ENCODE measurements at regions not wholly inside any gene's neighbourhood (a gene's known extent, or its start where the extent isn't known, plus 50 kb on each side); places are given as distances from the start of the nearest gene placed in this dataset.

DNA sequence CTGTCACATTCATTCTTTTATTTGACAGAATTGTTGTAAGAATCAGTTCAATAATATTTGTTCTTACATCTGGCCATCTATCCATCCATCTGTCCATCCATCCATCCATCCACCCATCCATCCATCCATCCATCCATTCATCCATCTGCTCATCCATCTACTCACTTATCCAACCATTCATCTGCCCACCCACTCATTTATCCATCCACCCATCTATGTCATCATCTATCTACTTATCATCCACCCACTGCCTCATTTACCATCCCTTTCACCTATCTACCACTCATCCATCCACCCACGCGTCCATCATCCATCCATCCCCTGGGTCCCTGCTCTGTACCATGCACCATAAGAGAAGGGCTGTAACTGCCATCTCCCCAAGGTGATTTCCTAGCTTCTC is 134.1 kb downstream of the FOXD2 start:
- in situ Hi-C loops (cut with MboI; ENCODE audit: low sequenced_read_pairs) = no loop called here

DNA sequence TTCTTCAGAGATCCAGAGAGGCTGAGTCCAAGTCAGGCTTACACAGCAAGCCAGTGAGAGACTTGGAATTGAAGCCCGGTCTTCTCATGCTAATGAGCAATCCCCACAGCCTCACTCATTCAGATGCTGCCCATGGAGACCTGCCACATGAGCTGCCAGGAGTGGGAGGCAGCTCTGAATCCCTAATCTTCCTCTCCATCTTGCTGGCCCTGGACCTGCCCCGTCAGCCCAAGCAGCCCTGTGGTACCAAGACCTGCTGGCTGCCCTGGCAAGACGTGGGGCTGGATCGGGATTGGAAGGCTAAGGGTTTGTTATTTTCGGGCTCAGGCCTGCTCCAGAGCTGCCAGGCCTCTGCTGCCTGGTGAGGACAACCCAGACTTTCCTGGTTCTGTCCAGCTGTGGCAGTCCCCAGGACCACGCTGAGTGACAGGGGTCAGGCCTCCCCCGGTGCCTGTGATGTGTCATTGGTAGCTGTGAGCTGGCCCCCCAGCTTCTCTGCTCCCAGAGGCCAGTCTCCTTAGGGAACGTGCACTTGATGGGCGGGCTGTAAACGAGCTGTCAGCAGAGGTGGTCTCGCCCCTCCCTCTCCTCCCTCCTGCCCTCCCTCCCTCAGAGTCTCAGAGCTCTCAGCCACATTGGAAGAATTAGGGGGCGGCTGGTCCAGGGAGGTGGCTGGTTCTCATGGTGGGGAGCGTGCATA is 135.0 kb downstream of the FOXD2 start:
- in situ Hi-C loops (cut with MboI; ENCODE audit: low sequenced_read_pairs) = no loop called here

DNA sequence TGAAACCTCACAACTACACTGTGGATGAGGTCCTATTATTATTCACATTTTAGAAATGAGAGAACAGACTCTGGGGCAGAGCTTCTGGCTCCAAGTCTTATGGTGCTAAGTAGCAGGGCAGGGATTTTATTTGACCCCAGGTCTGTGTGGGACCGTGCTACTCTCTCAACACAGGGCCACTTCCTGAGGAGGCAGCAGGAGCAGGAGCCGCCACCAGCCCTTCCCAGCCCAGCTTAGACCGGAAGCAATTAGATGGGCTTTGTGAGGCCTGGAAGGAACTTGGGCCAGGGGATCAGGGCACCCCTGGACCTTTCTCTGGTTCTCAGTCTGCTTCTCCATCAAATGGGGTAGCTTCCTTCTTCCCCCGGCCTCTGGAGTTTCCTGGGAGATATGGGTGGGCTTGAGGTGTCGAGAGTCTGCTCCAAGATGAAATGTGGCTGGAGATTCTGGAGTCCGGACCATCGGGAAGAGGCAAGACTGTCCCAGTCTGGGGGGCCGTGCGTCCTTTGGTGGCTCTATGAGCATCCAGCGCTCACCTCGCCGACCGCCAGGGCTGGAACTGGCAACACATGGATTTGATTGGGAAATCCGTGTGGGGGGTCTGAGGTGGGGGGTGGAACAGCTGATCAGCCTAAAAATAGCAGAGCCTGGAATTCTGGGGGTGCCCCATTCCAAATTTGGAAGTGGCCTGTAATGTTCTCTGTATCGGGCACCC is 136.8 kb downstream of the FOXD2 start:
- in situ Hi-C loops (cut with MboI; ENCODE audit: low sequenced_read_pairs) = no loop called here

DNA sequence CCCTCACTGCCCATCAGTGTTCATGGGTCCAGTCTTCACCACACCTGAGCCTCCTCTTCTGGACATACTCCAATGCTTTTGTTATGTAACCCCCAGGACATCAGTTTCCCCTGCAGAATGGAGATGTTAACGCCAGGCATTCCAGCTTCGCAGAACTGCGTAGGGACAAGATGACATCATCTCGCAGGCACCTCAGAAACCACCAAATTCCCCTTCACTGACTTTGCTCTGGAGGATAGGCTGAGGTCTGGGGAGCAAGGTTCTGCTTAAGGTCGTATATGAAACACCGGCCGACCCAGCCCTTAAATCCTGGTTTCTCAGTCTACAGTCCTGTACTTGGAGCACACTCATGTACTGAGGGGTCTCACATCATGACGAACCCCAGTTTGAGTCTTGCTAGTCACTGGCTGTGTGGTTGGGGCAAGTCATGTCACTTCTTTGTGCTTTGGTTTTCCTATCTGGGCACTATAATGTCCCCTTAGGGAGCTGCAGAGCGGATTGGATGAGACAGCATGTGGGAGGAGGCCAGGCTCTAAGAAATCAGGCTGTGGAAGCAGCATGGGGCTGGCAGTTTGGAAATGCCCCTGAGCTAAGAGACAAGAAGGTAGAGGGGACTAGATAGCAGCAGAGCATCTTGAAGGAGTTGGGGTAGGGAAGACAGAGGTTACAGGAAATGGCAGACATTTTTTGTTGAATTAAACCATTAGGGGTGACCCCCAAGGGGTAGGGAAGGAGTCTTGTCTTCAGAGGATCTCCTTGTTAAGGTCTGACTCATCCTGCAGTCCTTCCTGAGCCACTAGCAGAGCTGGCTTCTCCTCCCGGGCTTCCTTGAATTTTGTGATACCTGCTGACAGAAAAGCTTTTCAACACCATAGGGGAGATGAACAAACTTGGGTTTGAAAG is 138.3 kb downstream of the FOXD2 start:
- in situ Hi-C loops (cut with MboI; ENCODE audit: low sequenced_read_pairs) = no loop called here

DNA sequence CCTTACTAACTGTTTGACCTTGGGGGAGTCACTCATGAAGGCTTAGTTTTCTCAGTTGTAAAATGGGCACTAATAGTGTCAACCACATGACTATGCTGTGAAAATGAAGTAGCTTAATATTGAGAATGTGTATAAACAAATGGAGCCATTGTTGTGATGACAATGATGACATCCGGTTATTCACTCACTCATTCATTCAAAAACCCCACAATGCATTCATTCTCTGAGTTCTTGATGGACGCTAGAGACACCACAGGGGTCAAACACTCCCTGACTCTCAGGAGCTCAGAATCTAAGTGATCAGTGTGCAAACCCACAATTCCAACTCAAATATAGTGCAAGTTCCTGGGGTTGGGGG is 138.9 kb downstream of the FOXD2 start:
- in situ Hi-C loops (cut with MboI; ENCODE audit: low sequenced_read_pairs) = no loop called here

DNA sequence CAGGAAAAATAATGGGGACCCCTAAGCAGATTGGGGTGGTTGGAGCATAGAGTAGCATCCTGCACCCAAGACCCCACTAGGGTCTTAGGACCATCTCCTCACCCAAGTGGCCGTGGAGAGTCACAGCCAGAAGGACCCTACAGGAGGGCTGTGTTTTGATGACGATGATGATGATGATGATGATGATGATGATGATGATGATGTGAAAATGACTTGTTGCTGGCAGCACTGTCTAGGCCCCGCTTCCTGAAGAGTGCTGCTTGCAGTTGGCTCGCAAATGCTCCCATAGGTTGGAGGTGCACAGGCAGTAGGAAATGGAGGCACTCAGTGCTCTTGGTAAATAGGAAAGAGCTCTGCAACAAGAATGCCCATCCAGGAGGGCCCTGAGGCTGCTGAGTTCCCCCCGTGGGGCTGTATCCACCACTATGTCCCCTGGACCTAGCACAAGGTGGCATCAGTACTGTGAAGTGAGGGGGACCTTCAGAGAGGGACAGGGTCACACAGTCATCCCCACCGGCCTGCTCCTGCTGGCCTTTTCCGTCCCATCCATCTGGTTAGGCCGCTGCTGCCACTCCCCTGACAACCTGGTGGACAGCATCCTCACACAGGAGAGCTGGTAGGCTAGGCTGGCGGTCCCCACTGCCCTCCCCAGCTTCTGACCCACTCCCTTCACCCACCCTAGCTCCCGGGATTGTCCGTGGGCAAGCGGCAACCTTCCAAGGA is 139.6 kb downstream of the FOXD2 start:
- in situ Hi-C loops (cut with MboI; ENCODE audit: low sequenced_read_pairs) = no loop called here

DNA sequence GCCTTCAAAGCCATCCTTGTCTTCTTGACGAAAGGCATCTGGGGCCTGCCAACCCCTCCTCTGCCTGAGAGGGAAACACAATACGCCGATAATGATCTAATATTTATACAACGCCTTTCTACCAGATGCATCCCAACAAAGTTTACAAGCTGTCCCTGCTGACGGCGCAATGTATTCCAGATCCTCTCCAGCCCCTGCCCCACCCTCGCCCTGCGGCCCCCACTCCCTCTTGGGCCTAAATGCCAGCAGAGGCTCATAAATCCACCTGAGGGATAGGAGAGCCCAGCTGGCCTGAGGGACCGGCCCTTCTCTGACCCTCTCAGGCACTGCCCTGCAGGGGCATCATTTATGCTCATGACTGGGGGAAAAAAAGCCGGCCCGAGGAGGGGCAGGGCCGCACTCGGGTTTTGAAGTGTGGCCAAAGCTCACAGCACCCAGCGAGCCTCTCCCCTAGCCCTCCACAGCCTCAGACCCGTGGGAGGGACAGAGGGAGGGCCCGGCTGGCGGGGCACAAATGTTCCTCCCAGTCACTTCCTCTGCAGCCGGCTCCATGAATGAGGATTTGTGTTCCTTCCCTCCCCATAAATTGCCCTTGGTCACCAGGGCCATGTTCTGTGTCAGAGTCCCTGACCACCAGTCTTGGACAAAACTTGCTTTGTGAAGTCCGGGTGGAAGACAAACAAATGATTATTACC is 140.3 kb downstream of the FOXD2 start:
- in situ Hi-C loops (cut with MboI; ENCODE audit: low sequenced_read_pairs) = no loop called here

DNA sequence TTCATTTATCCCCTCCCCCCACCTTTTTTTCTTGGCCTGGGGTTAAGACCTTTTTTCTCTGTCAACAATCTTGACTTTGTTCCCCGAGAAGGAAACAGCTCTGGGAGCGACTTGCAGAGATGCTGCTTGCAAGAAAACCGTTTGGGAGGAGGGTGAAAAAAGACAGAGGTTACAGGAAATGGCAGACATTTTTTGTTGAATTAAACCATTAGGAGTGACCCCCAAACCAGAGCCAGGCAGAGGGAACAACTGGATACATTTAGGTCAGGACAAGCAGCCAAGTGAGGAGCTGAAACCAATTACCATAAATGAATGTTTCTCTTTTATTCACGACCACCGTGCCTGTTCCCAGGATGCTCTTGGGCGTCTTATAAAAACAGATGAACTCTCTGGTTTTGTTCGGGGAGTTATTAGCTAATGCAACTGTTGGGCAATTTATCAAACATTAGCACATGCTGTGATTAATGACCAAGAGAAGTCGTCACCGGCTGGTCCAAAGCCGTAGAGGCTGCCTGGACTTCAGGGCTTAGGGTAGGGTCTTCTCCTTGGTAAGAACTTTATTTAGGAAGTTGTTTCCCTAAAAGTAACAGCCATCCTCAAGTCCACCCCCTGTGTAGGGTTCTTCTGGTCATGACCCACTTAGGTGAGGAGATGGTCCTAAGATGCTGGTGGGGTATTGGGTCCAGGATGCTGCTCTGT is 141.0 kb downstream of the FOXD2 start:
- in situ Hi-C loops (cut with MboI; ENCODE audit: low sequenced_read_pairs) = no loop called here

DNA sequence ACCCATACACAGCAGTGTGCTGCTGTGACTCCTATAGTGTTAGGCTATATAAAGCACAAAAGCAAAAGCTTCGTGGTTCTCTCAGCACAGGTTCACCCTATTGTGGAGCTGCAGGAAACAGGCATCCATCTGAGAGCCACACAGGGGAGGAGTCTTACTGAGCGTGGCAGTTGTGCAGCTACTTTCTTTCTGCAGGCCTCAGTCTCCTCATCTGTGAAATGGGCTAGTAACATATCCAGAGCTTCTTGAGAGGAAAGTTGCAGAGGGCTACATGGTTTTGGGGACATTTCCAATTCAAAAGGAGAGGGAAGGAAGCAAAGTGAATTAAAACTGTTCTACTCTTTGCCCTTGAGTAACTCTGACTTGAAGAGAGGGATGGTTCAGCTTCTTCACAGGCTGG is 142.0 kb downstream of the FOXD2 start:
- in situ Hi-C loops (cut with MboI; ENCODE audit: low sequenced_read_pairs) = no loop called here

DNA sequence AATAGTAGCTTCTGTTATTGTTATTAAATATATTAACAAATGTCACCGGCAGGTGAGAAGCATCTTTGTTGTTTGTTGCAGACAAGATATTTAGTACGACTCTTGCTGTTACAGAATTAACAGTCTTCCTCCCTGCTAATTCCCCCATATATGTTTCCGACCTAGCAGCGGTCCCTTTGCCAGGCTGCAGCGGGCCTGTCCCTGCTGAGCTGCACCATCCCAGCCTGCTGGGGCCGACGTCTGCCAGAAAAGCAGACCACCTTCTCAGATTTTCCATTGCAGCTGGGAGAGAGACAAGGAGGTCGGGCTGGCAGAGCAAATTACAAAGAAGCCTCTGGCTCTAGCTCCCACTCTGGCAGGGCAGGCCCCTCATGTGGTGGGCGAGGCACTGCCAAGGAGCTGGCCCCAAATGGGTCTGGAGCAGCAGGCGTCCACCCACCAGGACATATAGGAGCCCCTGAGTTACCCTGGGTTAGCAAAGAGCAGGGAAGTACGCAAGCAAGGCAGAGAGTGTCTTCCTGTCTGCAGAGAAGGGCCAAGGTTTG is 142.7 kb downstream of the FOXD2 start:
- in situ Hi-C loops (cut with MboI; ENCODE audit: low sequenced_read_pairs) = no loop called here

DNA sequence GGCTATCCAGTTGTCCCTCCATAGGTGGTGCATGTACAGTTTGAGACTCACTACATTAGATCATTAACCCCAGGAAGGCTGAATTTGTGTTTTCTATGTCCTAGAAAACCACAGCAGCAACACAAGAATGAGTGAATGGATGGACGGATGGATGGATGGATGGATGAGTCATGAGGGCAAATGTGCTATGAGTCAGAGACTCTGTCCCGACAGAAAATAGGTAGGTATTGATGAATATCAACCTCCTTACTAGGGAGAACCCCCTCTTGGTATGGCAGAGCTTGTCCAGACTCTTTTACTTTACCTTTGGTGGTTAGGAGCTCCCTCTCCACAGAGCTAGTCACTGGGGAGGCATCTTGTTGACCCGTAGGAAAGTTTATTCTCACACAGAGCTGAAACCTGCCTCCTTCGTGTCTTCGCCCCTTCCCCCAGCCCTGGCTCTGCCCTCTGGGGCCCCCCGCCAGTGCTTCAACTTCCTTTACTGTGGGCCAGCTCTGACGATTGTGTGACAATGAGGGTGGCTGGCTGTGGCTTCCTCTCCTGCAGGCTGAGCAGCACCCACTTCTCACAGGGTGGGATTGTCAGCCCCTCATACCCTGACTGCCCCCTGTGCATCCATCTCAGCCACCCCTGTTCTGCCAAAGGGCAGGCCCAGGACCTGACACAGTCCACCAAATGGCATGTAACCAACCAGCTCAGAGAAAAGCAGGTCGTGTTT is 145.2 kb downstream of the FOXD2 start:
- in situ Hi-C loops (cut with MboI; ENCODE audit: low sequenced_read_pairs) = no loop called here

DNA sequence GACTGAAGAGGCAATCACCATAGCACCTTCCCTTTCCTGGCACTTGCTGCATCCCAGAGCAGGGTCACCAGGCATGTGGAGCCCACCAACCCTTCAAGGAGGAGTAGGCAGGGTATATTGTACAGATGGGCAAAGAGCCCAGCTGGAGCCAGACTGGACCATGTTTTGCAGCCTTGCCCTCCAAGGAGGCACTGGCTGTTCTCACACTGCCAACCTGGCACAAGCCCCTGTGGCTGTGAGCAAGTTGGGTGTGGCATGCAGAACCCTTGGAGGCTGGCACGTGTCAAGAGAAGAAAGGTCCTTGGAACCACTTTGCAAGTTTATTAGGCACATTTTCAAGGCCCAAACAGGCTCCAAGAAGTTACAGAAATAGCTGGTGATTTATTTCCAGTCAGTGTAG is 146.4 kb downstream of the FOXD2 start:
- in situ Hi-C loops (cut with MboI; ENCODE audit: low sequenced_read_pairs) = no loop called here

DNA sequence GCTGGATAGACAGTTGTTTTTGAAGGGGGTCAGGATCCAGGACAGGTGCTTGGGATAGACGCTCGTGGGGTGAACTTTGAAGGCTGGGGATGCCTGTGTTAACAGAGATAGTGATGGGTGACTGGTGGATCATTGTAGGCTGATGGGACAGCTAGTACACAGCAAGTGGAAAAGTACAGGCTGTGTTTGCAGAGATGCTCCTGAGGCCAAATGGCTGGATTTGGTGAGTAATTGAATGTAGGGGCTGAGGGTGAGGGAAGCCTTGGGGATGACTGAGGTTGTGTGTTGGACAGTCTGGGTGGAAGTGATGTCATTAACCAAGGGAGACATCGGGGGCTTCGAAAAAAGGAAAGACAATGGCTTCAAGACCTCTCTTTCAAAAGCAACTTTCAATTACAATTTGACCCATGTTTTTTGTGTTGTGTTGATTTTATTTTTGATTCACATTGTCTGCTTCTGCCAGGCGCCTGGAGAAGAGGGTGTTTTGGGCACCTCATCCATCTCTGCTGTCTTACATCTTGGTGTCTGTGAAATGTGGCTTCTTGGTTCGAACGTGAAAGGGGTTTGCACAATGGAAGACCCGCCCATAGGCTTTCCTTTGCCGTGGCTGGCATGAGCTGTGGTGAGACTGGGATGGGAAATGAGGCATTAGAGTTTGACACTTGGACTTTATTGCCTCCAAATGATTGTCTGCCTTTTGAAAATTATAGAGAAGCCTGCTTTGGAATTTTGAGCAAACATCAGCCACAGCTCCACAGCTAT is 147.5 kb downstream of the FOXD2 start:
- in situ Hi-C loops (cut with MboI; ENCODE audit: low sequenced_read_pairs) = no loop called here

DNA sequence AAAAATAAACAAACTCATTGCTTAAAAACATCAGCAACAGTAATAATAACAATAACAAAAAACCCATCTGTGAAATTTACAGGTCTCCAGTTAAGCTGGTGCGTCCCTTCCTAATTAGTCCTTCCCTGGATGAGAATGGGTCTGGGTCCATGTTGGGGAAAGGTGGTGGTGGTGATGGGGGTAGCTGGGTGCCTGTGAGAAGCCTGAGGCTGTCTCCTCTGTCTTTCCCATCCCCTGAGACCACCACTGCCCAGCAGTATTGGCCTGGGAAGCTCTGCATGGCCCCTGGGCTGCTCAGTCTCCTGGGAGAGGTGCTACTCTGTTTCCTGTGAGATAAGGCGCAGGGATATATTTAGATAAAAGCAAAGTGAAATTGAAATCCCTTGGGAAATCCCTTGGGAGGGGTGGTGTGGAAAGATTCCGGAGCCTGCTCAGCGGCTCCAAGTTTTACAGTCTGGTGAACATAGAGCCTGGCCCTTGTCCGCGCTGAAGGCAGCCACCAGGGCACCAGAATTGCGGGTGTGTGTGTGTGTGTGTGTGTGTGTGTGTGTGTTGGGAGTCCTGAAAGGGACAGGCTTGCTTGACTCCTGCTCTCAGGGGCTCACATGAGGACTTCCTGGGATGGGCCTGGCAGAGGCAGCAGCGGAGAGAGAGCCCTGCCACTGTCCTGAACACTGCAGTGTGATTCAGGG is 150.2 kb downstream of the FOXD2 start:
- in situ Hi-C loops (cut with MboI; ENCODE audit: low sequenced_read_pairs) = no loop called here

DNA sequence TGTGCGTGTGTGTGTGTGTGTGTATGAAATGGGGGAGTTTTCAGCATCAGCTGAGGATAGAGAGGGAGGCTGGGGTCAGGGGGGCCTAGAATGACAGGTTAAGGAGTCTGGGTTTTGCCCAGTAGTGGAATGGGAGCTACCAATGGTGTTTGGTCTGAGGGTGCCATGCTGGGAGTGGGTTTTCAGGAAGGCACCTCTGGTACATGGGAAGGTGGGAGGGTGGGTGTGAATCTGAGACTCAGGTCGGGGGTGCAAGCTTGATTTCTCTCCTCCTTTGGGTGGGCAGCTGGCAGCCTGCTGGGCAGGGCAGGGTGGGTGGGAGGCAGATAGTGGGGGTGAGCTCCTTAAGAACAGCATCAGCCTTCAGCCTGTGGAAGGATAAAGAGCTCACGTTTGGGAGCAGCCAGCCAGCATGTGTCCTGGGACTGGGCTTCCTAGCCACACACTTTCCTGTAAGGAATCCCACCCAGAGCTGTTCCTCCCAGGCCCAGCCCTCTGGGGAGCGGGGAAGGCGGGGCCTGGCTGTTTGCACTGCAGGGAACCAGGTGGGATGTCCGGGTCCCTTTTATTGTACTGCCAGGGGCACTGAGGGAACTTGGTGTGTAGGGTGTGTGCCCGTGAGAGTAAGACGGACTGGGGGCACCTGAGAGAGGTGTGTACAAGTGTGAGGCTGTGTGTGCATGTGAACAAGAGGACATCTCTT is 152.8 kb downstream of the FOXD2 start:
- in situ Hi-C loops (cut with MboI; ENCODE audit: low sequenced_read_pairs) = no loop called here

DNA sequence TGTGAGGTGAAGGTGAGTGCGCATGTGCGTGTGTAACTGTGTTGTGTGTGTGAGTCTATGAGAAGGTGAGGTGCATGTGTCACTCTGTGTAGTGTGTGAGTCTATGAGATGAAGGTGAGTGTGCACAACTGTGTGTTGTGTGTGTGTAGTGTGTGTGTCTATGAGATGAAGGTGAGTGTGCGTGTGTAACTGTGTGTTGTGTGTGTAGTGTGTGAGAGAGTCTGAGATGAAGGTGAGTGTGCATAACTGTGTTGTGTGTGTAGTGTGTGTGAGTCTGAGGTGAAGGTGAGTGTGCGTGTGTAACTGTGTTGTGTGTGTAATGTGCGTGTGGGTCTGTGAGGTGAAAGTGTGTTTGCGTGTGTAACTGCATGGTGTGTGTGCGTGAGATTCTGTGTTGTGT is 154.0 kb downstream of the FOXD2 start:
- in situ Hi-C loops (cut with MboI; ENCODE audit: low sequenced_read_pairs) = no loop called here

Data from HL-60/S4 (cell line).